ENCODE measurements at regions not wholly inside any gene's neighbourhood (a gene's known extent, or its start where the extent isn't known, plus 50 kb on each side); places are given as distances from the start of the nearest gene placed in this dataset.

DNA sequence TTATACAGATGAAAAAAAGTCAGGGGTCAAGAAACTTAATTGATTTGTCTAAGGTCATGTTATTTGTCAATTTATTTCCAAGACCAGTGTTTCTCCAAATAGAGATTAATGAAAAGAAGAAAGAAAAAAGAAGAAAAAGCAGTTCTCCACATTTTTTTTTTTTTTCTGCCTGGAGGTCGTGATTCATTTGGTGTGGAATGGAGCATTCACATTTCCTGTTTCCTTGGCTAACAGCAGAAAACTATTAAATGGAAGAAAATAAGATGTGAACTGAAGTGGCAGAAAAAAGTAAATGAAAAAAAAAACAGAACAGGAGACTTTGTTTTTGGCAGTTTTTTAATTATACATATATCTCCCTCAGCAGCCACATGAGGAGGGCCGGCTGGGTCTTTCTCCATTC, 470.8 kb upstream of the ZNF337 start:
- TF ChIP-seq, protein P1, sequence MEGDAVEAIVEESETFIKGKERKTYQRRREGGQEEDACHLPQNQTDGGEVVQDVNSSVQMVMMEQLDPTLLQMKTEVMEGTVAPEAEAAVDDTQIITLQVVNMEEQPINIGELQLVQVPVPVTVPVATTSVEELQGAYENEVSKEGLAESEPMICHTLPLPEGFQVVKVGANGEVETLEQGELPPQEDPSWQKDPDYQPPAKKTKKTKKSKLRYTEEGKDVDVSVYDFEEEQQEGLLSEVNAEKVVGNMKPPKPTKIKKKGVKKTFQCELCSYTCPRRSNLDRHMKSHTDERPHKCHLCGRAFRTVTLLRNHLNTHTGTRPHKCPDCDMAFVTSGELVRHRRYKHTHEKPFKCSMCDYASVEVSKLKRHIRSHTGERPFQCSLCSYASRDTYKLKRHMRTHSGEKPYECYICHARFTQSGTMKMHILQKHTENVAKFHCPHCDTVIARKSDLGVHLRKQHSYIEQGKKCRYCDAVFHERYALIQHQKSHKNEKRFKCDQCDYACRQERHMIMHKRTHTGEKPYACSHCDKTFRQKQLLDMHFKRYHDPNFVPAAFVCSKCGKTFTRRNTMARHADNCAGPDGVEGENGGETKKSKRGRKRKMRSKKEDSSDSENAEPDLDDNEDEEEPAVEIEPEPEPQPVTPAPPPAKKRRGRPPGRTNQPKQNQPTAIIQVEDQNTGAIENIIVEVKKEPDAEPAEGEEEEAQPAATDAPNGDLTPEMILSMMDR (IDR thresholded peaks at IDR 0.05), result no peak
- TF ChIP-seq EP300 (IDR thresholded peaks at IDR 0.05; ENCODE audit: low read depth), result no peak
- no peak for TF ChIP-seq POLR2A (IDR thresholded peaks at IDR 0.05)

Measured in transverse colon (tissue), 3 donors.